SK-N-SH treated with all-trans-retinoic acid at 6 μM for 48 hours (cell line): ENCODE measurements at regions not wholly inside any gene's neighbourhood (a gene's known extent, or its start where the extent isn't known, plus 50 kb on each side); places are given as distances from the start of the nearest gene placed in this dataset.
A peak's percentile ranks its signal among the peaks of the same experiment; 100 is the strongest.
"Not testable (repeated sequence)": the region's sequence is repeated elsewhere in the genome, so short reads cannot be mapped to it uniquely, and the experiment has no call there.

Source experiments
- ATAC-seq: fragments of 200-7000 bp; cut with Tn5 transposase; 3 replicates; pipeline ENCODE4 v1.9.1; 2020; ENCODE audit warnings: mild to moderate bottlenecking, moderate library complexity
- ARNTL ChIP-seq: fragments of 450-650 bp; formaldehyde crosslinking; IDR thresholded peaks from 2 replicates; pipeline ENCODE4 v1.5.0; 2020; ENCODE audit warnings: low read depth, mild to moderate bottlenecking, moderate library complexity, borderline replicate concordance
- CREB5 ChIP-seq: fragments of 250-450 bp; sonication (Bioruptor Pico); IDR thresholded peaks from 2 replicates; pipeline ENCODE4 v1.5.1; 2020; ENCODE audit warnings: low read depth, mild to moderate bottlenecking, moderate library complexity
- CSDC2 ChIP-seq: fragments of 250-450 bp; sonication (Bioruptor Pico); IDR thresholded peaks from 2 replicates; pipeline ENCODE4 v1.5.0; 2020; ENCODE audit warnings: mild to moderate bottlenecking, moderate library complexity
- ESRRG ChIP-seq: fragments of 250-450 bp; sonication (Bioruptor Pico); IDR thresholded peaks from 2 replicates; pipeline ENCODE4 v1.6.1; 2021; ENCODE audit warnings: mild to moderate bottlenecking
- GLIS3 ChIP-seq: fragments of 250-450 bp; sonication (Bioruptor Pico); IDR thresholded peaks from 2 replicates; pipeline ENCODE4 v1.5.0; 2020; ENCODE audit warnings: mild to moderate bottlenecking, moderate library complexity
- PATZ1 ChIP-seq: fragments of 250-450 bp; sonication (Bioruptor Pico); IDR thresholded peaks from 2 replicates; pipeline ENCODE4 v1.8.0; 2020; ENCODE audit warnings: mild to moderate bottlenecking, moderate library complexity, borderline replicate concordance
- POU6F1 ChIP-seq: fragments of 250-450 bp; sonication (Bioruptor Pico); IDR thresholded peaks from 2 replicates; pipeline ENCODE4 v1.8.0; 2021; ENCODE audit warnings: low read depth, mild to moderate bottlenecking, moderate library complexity, borderline replicate concordance
- PPARA ChIP-seq: fragments of 250-450 bp; sonication (Bioruptor Pico); IDR thresholded peaks from 2 replicates; pipeline ENCODE4 v1.5.0; 2020; ENCODE audit warnings: mild to moderate bottlenecking, borderline replicate concordance
- SNAI2 ChIP-seq: fragments of 250-450 bp; sonication (Bioruptor Pico); IDR thresholded peaks from 2 replicates; pipeline ENCODE4 v1.5.0; 2020; ENCODE audit warnings: mild to moderate bottlenecking, moderate library complexity
- TOX ChIP-seq: fragments of 250-450 bp; sonication (Bioruptor Pico); IDR thresholded peaks from 2 replicates; pipeline ENCODE4 v1.8.0; 2021; ENCODE audit warnings: mild to moderate bottlenecking, moderate library complexity, borderline replicate concordance
- TSHZ2 ChIP-seq: fragments of 250-450 bp; sonication (Bioruptor Pico); IDR thresholded peaks from 2 replicates; pipeline ENCODE4 v1.5.0; 2020; ENCODE audit warnings: mild to moderate bottlenecking, moderate library complexity
- ZFP3 ChIP-seq: fragments of 250-450 bp; sonication (Bioruptor Pico); IDR thresholded peaks from 2 replicates; pipeline ENCODE4 v1.5.0; 2020; ENCODE audit warnings: mild to moderate bottlenecking, moderate library complexity
- ZFP30 ChIP-seq: fragments of 450-650 bp; formaldehyde crosslinking; IDR thresholded peaks from 2 replicates; pipeline ENCODE4 v1.5.0; 2022; ENCODE audit warnings: mild to moderate bottlenecking, moderate library complexity
- ZNF70 ChIP-seq: fragments of 450-650 bp; formaldehyde crosslinking; IDR thresholded peaks from 2 replicates; pipeline ENCODE4 v1.5.0; 2020; ENCODE audit warnings: mild to moderate bottlenecking, moderate library complexity

- no peak for TF ChIP-seq GLIS3 (CRISPR knock-in tag)
- ATAC-seq, result no peak
Observed at GRCh38 chr9:115341426-115341825, 223.5 kb upstream of the TNC start.

- ATAC-seq, result not testable (repeated sequence)
Observed at GRCh38 chr9:115347776-115348175, 229.8 kb upstream of the TNC start.

- not testable (repeated sequence) for ATAC-seq
Observed at GRCh38 chr9:115348936-115349335, 231.0 kb upstream of the TNC start.

- peak; percentile 46; the same call in 2 of the 3 replicates for ATAC-seq
- no peak for TF ChIP-seq PPARA (CRISPR knock-in tag)
- TF ChIP-seq ESRRG, result no peak
- TF ChIP-seq PATZ1 (CRISPR knock-in tag), result no peak
- no peak for TF ChIP-seq ZNF70 (CRISPR knock-in tag)
- TF ChIP-seq TSHZ2 (CRISPR knock-in tag), result no peak
- no peak for TF ChIP-seq TOX (CRISPR knock-in tag)
- no peak for TF ChIP-seq ARNTL (CRISPR knock-in tag)
- TF ChIP-seq SNAI2 (CRISPR knock-in tag), result no peak
- no peak for TF ChIP-seq POU6F1 (CRISPR knock-in tag)
- TF ChIP-seq ZFP30, result no peak
Observed at GRCh38 chr9:115349542-115349941, 231.6 kb upstream of the TNC start.

- ATAC-seq, result no peak
- TF ChIP-seq TSHZ2 (CRISPR knock-in tag) (no peak), ZFP3 (CRISPR knock-in tag) (no peak), PATZ1 (CRISPR knock-in tag) (no peak), CREB5 (CRISPR knock-in tag) (no peak), CSDC2 (no peak), ZNF70 (CRISPR knock-in tag) (no peak)
Observed at GRCh38 chr9:115350548-115350947, 232.6 kb upstream of the TNC start.
